Activated naive CD8-positive, alpha-beta T cell treated with anti-CD3 and anti-CD28 coated beads, Interleukin-2, amount 50 U/mL, for 24 hours (primary cell): ENCODE measurements at regions not wholly inside any gene's neighbourhood (a gene's known extent, or its start where the extent isn't known, plus 50 kb on each side); places are given as distances from the start of the nearest gene placed in this dataset.

Experiments used
- ATAC-seq: fragments of 150-1000 bp; cut with Tn5 transposase; one replicate; pipeline ENCODE4 v1.10.0; 2021
- DNase-seq: peaks from one replicate; pipeline ENCODE4 v3.0.0; 2021
- H3K27ac Mint-ChIP-seq: one replicate; pipeline ENCODE4 v1.8.0; 2021; ENCODE audit warnings: mild to moderate bottlenecking, mixed read lengths
- H3K27me3 Mint-ChIP-seq: one replicate; pipeline ENCODE4 v1.8.0; 2021; ENCODE audit warnings: mixed read lengths
- H3K36me3 Mint-ChIP-seq: one replicate; pipeline ENCODE4 v1.8.0; 2021; ENCODE audit warnings: low read depth, mixed read lengths
- H3K4me1 Mint-ChIP-seq: one replicate; pipeline ENCODE4 v1.8.0; 2021; ENCODE audit warnings: mixed read lengths
- H3K4me3 Mint-ChIP-seq: one replicate; pipeline ENCODE4 v1.8.0; 2021; ENCODE audit warnings: mild to moderate bottlenecking, moderate library complexity, mixed read lengths
- H3K9me3 Mint-ChIP-seq: one replicate; pipeline ENCODE4 v1.8.0; 2021; ENCODE audit warnings: mixed read lengths

DNA sequence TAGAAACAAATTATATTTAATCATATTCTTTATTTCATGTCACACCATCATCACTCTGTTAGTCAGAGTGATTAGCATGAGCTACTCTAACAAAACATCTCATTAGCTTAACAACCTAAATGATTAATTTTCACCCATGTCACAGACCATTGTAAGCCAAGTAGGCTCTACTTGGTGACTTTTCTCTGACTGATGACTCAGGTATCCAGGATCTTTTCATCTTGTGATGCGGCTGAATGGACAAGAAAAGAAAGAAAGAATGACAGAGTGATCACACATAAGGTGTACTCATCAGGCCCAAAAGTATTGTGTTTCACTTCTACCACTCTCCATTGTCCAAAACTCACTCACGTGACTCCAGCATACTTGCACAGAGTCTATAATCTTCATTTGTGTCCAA, 299.3 kb downstream of the ANXA1 start:
- DNase-seq, result no peak
- H3K4me3 Mint-ChIP-seq, result no peak overlapping the region
- peaks cover 4% of the 10 kb centered on the region for H3K9me3 Mint-ChIP-seq
- H3K36me3 Mint-ChIP-seq, result no peaks in the 10 kb centered on the region
- no peaks in the 10 kb centered on the region for H3K27me3 Mint-ChIP-seq
- no peaks in the 10 kb centered on the region for H3K4me1 Mint-ChIP-seq
- ATAC-seq, result no peak
- no peak overlapping the region for H3K27ac Mint-ChIP-seq

DNA sequence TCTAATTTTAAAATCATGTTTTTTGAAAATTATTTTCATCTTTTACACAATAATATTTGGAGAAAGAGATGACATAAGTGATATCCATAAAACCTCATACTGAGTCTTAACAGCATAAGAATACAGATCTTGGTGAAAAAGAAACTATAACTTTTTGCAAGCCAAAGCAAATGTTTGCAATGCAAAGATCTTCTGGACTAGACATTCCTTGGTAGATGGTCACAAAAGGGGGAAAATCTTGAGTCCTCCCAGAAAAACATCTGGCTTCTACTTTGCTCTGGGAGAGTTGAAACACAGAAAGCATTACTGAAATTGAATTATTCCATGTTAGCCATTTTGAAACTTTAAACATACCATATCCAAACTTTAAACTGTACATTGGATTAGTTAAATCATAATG, 308.2 kb downstream of the ANXA1 start:
- no peaks in the 10 kb centered on the region for H3K4me1 Mint-ChIP-seq
- DNase-seq, result no peak
- H3K4me3 Mint-ChIP-seq, result no peak overlapping the region
- H3K36me3 Mint-ChIP-seq, result no peaks in the 10 kb centered on the region
- no peak for ATAC-seq
- no peaks in the 10 kb centered on the region for H3K27me3 Mint-ChIP-seq
- no peaks in the 10 kb centered on the region for H3K9me3 Mint-ChIP-seq
- no peak overlapping the region for H3K27ac Mint-ChIP-seq

DNA sequence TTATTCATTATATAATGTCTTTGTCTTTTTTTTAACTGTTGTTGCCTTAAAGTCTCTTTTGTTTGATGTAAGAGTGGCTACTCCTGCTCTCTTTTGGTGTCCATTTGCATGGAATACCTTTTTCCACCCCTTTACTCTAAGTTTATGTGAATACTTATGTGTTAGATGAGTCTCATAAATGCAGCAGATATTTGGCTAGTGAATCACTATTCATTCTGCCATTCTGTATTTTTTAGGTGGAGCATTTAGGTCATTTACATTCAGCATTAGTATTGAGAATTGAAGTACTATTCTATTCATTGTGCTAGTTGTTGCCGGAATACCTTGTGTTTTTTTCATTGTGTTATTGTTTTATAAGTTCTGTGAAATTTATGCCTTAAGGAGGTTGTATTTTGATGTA, 317.1 kb downstream of the ANXA1 start:
- H3K27me3 Mint-ChIP-seq, result no peaks in the 10 kb centered on the region
- H3K4me3 Mint-ChIP-seq, result no peak overlapping the region
- H3K27ac Mint-ChIP-seq, result no peak overlapping the region
- H3K36me3 Mint-ChIP-seq, result no peaks in the 10 kb centered on the region
- H3K9me3 Mint-ChIP-seq, result no peaks in the 10 kb centered on the region
- no peaks in the 10 kb centered on the region for H3K4me1 Mint-ChIP-seq
- DNase-seq (no peak), ATAC-seq (no peak)

DNA sequence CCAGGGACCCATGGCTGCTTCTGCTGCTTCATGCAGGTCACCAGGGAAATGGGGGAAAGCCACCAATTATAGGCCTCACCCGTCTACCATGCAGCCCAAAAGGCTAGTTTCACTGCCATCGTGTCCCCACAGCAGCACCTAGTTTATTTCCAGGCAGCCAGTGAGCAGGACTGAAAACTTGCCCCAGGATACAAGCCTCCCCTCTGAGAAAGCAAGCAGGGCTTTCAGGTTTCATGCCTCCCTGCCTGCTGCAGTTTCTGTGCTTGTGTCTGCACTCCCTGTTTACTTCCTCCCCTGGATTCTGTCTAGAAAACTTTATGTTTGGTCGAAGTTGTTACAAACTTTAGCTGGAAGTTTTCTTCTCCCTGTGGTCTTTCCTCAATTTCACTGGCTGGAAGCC, 319.1 kb downstream of the ANXA1 start:
- H3K4me3 Mint-ChIP-seq, result no peak overlapping the region
- H3K27ac Mint-ChIP-seq, result no peak overlapping the region
- no peaks in the 10 kb centered on the region for H3K27me3 Mint-ChIP-seq
- no peaks in the 10 kb centered on the region for H3K4me1 Mint-ChIP-seq
- ATAC-seq, result no peak
- DNase-seq, result no peak
- H3K36me3 Mint-ChIP-seq, result no peaks in the 10 kb centered on the region
- H3K9me3 Mint-ChIP-seq, result peaks cover 5% of the 10 kb centered on the region

DNA sequence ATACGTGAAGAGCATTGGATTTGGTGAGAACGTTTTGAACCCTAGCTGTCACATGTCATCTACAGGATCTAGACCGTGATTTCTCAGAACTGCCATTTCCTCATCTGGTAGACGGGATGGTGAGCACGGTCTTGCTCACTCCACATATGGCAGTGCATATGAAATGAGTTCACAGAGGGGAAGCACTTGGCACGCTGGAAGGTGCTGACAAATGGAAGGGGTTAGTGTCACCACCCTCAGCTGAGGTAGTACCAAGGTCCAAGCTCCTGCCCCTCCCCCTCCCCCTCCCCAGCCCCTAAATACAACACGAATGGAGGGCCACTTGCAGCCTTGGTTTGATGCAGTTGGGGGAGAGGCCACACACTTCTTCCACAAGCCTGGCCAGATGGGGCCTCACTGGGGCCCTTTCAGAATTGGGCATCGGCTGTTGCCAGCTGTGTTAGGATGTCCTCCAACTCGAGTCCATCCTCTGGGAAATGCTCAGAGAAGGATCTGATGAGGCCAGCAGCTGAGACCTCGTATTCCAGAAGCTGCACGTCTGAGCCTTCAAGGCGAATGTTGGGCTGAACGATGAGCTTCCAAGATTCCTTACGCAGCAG, 322.4 kb downstream of the ANXA1 start:
- no peak overlapping the region for H3K4me3 Mint-ChIP-seq
- peaks cover 5% of the 10 kb centered on the region for H3K9me3 Mint-ChIP-seq
- ATAC-seq (no peak), DNase-seq (no peak)
- no peak overlapping the region for H3K27ac Mint-ChIP-seq
- H3K27me3 Mint-ChIP-seq, result no peaks in the 10 kb centered on the region
- no peaks in the 10 kb centered on the region for H3K4me1 Mint-ChIP-seq
- H3K36me3 Mint-ChIP-seq, result no peaks in the 10 kb centered on the region

DNA sequence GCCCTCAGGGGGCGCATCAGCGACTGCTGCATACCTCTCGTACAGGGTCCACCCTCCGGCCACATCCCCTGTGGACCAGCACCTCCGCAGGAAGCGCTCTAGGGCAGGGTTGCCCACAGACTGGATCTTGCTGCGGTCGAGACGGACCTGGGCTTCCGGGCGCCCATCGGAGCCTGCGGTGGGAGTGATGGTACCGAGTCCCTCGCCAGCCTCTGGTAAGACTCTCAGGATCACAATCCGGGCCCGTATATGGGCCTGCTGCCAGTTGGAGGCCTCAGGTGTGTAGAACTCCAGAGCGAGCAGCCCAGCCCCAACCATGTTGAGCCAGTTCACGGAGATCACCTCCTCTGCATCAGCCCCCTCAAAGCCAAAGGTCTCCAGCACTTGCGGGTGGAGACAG, 323.0 kb downstream of the ANXA1 start:
- no peak overlapping the region for H3K27ac Mint-ChIP-seq
- ATAC-seq (no peak), DNase-seq (no peak)
- H3K9me3 Mint-ChIP-seq, result peaks cover 5% of the 10 kb centered on the region
- H3K36me3 Mint-ChIP-seq, result no peaks in the 10 kb centered on the region
- H3K27me3 Mint-ChIP-seq, result no peaks in the 10 kb centered on the region
- no peaks in the 10 kb centered on the region for H3K4me1 Mint-ChIP-seq
- no peak overlapping the region for H3K4me3 Mint-ChIP-seq

DNA sequence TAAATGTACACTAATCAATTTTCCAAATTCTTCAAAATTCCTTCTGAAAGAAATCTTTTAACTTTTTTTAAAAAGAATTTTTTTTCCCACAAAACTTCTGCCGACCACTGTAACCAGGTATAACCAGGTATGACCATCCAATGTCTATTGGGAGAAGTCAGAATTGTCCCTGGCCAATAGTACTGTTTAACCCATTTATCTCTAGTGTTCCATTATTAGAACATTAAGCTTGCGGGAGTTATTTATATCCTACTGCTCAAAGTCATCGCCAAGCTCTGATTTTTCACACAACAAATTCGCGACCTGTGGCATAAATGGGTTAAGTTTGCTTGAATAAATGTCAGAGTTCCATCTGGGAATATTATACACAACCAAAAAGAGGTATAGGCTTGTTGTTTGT, 343.2 kb downstream of the ANXA1 start:
- DNase-seq (no peak), ATAC-seq (no peak)
- Mint-ChIP-seq H3K4me3 (no peak overlapping the region), H3K27ac (no peak overlapping the region), H3K27me3 (no peaks in the 10 kb centered on the region), H3K4me1 (no peaks in the 10 kb centered on the region), H3K36me3 (peaks cover 1% of the 10 kb centered on the region), H3K9me3 (no peaks in the 10 kb centered on the region)

DNA sequence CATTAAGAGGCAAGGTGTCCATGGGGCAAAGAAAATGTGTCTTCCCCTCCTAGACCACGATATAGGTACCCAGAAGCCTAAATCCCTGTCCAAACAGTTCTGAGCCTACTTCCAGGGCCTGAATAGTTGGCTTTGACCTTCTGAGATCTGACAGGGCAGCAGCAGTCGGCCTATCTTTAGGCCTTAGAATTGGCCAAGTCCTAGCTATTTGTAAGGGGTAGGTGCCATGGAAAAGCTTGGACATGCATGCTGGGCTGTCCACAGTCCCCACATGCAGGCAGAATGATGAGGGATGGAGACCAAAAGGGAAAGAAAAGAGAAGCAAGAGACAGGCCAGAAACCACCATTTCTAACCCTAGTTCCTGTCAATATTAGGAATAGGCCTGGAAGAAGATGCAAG, 346.1 kb downstream of the ANXA1 start:
- DNase-seq (no peak), ATAC-seq (no peak)
- no peaks in the 10 kb centered on the region for H3K9me3 Mint-ChIP-seq
- no peaks in the 10 kb centered on the region for H3K4me1 Mint-ChIP-seq
- no peaks in the 10 kb centered on the region for H3K27me3 Mint-ChIP-seq
- no peak overlapping the region for H3K4me3 Mint-ChIP-seq
- no peak overlapping the region for H3K27ac Mint-ChIP-seq
- peaks cover 1% of the 10 kb centered on the region for H3K36me3 Mint-ChIP-seq

DNA sequence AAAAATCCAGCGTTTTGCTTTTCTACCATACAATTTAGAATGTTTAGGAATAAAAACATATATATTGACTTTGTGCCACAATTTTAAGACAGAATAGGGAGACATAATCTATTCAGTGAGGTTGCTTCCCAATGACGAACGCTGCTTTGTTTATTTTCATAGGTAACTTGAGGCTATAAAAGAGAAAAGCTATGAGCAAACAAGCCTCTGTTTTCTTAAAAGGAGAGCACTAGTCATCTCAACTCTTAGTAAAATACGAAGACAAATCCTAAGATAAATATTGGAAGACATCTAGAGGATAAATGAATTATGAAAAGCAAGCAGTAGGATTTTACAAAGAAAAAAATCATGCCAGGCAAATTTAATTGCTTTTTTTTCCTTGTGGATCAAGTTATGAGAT, 363.6 kb downstream of the ANXA1 start:
- no peak overlapping the region for H3K27ac Mint-ChIP-seq
- no peak for DNase-seq
- H3K36me3 Mint-ChIP-seq, result no peaks in the 10 kb centered on the region

DNA sequence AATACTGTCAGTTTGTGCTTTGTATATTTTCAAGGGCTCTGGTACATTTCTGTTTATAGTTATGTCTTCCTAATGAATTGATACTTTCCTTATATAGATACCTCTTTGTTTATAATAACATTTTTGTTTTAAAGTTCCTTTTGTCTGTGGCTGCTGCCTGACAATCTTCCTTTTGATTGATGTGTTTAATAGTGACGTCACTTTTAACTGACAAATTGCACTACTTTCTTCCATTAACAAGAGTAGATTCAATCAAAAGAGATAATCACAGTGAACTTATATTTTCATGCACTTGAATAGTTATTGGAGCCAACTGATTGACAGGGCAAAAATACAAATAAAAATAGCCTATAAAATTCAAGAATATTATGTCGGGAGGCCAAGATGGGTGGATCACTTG, 371.7 kb downstream of the ANXA1 start:
- Mint-ChIP-seq H3K27ac (no peak overlapping the region), H3K36me3 (no peaks in the 10 kb centered on the region), H3K27me3 (no peaks in the 10 kb centered on the region), H3K4me1 (no peaks in the 10 kb centered on the region), H3K9me3 (no peaks in the 10 kb centered on the region), H3K4me3 (no peak overlapping the region)
- ATAC-seq (no peak), DNase-seq (no peak)

More for the DNA sequence above, 363.6 kb downstream of the ANXA1 start:
- no peak for ATAC-seq
- Mint-ChIP-seq H3K9me3 (no peaks in the 10 kb centered on the region), H3K4me3 (no peak overlapping the region), H3K27me3 (no peaks in the 10 kb centered on the region), H3K4me1 (no peaks in the 10 kb centered on the region)

DNA sequence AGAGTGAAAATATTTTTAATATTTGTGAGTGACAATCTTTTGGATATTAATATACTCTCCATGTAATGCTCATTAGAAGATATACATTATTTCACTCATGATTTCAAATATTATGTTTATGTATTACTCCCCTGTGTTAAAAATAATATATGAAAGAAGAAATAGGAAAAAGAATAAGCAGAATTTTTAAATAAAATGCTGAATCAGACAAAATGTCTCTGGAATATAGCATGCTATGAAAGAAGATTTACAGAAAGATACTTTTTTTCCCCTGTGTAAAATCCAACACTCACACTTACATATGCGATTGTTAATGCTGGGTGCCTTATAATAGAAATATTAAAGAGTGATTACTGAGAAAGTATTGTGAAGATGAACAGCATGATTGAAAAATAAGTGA, 373.7 kb downstream of the ANXA1 start:
- no peaks in the 10 kb centered on the region for H3K27me3 Mint-ChIP-seq
- H3K4me1 Mint-ChIP-seq, result no peaks in the 10 kb centered on the region
- ATAC-seq (no peak), DNase-seq (no peak)
- no peak overlapping the region for H3K4me3 Mint-ChIP-seq
- no peaks in the 10 kb centered on the region for H3K9me3 Mint-ChIP-seq
- H3K36me3 Mint-ChIP-seq, result no peaks in the 10 kb centered on the region
- no peak overlapping the region for H3K27ac Mint-ChIP-seq

DNA sequence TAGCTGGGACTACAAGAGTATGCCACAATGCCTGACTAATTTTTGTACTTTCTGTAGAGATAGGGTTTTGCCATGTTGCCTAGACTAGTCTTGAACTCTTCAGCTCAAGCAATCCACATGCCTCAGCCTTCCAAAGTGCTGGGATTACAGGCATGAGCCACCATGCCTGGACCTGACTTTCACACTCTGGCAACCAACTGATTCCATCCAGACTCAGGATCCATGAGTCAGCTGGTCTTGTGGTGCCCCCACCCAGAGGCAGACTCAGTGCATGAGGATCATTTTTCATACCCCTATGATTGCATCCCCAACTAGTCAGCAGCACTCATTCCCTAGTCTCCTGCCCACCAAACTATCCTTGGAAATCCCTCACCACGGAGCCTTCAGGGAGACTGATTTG, 375.9 kb downstream of the ANXA1 start:
- Mint-ChIP-seq H3K36me3 (no peaks in the 10 kb centered on the region), H3K27ac (no peak overlapping the region), H3K4me3 (no peak overlapping the region), H3K4me1 (no peaks in the 10 kb centered on the region), H3K9me3 (no peaks in the 10 kb centered on the region), H3K27me3 (no peaks in the 10 kb centered on the region)
- ATAC-seq, result no peak
- no peak for DNase-seq

DNA sequence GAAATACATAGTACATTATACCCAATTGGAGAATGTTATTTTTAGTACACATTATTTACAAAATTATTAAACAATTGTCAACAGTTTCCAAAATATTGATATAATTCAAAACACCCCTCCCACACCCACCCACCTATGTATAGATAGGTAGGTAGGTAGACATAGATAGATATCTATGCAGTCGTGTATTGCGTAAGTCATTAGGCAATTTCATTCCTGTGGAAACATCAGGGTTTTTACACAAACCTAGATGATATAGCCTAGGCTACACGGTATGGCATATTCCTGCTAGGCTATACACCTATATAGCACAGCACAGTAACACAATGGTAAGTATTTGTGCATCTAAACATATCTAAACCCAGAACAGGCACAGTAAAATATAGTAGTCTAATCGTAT, 377.3 kb downstream of the ANXA1 start:
- H3K4me1 Mint-ChIP-seq, result no peaks in the 10 kb centered on the region
- DNase-seq (no peak), ATAC-seq (no peak)
- H3K27me3 Mint-ChIP-seq, result no peaks in the 10 kb centered on the region
- no peak overlapping the region for H3K4me3 Mint-ChIP-seq
- no peaks in the 10 kb centered on the region for H3K9me3 Mint-ChIP-seq
- no peak overlapping the region for H3K27ac Mint-ChIP-seq
- no peaks in the 10 kb centered on the region for H3K36me3 Mint-ChIP-seq

DNA sequence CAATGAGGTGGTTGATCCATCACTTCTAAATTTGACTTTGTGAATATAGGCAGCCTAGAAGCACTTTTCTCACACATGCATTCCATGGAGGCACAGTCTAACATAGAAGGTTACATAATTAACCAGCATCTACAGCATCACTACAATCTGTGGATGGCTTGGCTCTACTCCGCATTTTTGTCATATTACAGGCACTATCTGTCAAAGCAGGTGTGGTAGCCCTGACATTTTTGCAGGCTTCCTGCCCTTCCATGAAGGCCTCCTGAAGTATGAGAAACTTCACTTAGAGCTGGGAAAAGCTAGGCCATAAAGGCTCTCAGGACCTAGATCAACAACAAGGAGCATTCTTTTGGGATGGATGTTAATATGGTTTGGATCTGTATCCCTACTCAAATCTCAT, 378.0 kb downstream of the ANXA1 start:
- H3K4me3 Mint-ChIP-seq, result no peak overlapping the region
- no peak for ATAC-seq
- no peak for DNase-seq
- H3K4me1 Mint-ChIP-seq, result no peaks in the 10 kb centered on the region
- H3K27ac Mint-ChIP-seq, result no peak overlapping the region
- no peaks in the 10 kb centered on the region for H3K9me3 Mint-ChIP-seq
- no peaks in the 10 kb centered on the region for H3K27me3 Mint-ChIP-seq
- H3K36me3 Mint-ChIP-seq, result no peaks in the 10 kb centered on the region

DNA sequence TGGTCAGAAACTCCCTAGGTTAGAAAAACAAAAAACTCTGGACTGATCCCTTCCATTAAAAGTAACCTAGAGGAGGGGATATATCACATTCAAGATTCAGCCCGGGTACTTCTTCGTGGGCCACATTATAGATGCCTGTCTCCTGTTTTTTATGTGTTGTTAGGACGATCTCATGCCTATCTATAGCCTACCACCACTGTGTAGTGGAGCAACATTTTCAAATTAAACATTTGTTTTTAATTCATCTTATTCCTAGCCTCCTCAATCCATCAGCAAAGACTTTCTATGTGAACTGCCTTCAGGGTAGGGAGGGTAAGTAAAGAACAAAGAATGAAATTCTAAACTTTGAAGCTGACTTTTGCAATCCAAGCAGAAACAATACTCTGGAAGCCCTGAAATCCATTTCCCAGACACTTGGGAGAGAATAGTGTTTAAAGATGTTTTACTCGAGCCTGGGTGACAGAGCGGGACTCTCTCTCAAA, 379.4 kb downstream of the ANXA1 start:
- Mint-ChIP-seq H3K4me3 (no peak overlapping the region), H3K4me1 (no peaks in the 10 kb centered on the region), H3K27me3 (no peaks in the 10 kb centered on the region), H3K27ac (no peak overlapping the region), H3K36me3 (no peaks in the 10 kb centered on the region), H3K9me3 (no peaks in the 10 kb centered on the region)
- DNase-seq (no peak), ATAC-seq (no peak)

DNA sequence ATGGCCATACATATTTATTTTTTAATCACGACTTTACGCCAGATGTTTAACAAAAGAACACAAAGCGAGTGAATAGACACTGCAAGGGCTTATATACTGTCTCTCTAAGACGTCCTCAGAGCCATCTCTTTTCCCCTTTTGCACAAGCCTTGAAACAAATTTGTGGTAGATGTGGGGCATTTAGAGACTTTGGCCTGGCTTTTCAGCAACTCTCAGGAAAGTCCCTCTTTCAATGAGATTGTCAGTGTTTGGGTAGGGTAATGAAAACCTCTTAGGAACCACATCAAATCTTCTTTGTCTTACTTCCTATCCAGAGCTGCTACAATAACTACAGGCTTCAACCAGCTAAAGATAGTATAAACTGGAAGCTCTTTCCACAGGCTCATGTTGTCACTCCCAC, 380.0 kb downstream of the ANXA1 start:
- no peaks in the 10 kb centered on the region for H3K27me3 Mint-ChIP-seq
- H3K4me3 Mint-ChIP-seq, result no peak overlapping the region
- H3K36me3 Mint-ChIP-seq, result no peaks in the 10 kb centered on the region
- H3K9me3 Mint-ChIP-seq, result no peaks in the 10 kb centered on the region
- H3K4me1 Mint-ChIP-seq, result no peaks in the 10 kb centered on the region
- ATAC-seq, result no peak
- DNase-seq, result no peak
- no peak overlapping the region for H3K27ac Mint-ChIP-seq
